ENCODE measurements at regions not wholly inside any gene's neighbourhood (a gene's known extent, or its start where the extent isn't known, plus 50 kb on each side); places are given as distances from the start of the nearest gene placed in this dataset.
"Not testable (repeated sequence)": the region's sequence is repeated elsewhere in the genome, so short reads cannot be mapped to it uniquely, and the experiment has no call there.

DNA sequence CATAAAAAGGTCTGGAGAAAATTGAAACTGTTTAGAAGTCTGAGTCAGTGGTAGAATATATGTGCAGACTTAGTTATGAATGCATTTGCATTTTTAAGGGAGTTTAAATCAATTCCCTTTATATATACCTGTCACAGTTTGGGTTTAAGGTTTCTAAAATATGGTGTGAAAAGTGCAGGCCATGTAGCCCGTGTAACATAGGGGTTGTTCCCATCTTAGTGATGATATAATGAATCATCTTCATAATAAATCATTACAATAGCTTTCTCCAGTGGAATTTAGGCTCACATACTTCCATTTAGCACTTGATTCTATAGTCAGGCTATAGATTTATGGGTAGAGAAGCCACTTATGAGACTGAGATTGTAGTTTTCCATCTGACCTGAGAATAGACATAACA is 1162.4 kb downstream of the SLC16A7 start:
- DNase-seq = no peak

DNA sequence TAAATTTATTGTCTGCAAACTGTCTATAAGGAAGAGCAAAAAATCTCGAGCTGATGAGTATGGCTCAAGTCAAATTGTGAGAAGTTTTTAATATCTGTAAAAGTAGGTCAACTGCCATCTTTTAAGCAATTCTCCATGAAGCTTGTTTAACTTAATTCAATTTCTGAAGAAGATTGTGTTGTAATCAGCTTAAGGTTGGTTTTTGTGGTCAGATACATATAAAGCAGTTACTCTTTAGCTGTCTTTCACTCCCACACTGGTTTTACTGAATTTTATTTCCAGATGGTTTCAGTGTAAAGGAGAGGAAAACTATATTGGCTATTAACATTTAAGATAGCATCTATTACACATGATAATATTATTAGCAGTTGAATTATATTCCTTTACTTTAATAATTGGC is 1165.1 kb downstream of the SLC16A7 start:
- DNase-seq = no peak

DNA sequence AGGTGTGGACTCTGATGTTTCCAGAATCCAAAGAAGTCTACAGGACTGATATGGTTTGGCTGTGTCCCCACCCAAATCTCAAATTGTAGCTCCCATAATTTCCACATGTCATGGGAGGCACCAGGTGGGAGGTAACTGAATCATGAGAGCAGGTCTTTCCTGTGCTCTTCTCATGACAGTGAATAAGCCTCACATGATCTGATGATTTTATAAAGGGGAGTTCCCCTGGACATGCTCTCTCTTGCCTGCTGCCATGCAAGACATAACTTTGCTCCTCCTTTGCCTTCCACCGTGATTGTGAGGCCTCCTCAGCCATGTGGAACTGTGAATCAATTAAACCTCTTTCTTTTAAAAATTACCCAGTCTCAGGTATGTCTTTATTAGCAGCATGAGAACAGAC is 1205.3 kb downstream of the SLC16A7 start:
- DNase-seq = not testable (repeated sequence)

DNA sequence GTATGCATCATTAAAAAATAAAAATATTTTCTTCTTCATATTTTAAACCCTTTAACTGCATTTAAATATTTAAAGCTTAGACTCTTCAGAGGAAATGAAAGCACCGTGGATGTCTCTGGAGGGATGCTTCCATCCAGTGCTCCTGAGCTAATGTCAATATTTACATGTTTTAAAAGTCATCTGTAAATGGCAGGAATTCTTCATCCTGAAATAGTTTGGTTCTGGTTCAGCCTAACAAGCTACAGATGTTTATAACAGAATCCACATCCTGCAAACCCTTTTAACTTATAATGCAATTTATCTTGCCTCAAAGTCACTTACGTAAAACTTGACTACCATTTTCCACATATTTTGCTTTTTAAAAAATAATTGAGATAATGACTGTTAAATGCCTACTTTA is 1207.3 kb downstream of the SLC16A7 start:
- DNase-seq = no peak

DNA sequence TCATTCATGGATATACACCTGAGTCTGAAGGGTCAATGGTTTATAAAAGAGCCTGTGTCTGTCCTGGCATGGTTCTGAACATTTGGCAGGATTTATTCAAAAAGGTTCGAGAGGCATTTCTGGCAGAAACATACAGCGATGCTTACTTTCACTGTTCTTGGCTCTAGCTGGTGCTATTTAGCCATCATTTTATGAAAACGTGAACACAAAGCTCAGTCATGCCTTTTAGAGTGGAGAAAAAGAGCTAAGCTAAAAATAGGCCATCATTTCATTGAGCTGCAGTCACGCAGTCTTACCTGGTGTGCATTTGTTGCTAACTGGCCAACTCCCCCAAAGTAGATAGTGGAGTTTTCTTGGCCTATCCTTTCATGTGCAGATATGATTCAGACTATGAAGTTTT is 1209.5 kb downstream of the SLC16A7 start:
- DNase-seq = no peak

GRCh38 chr12:60819794-60820193 is 1224.0 kb downstream of the SLC16A7 start:
- DNase-seq = no peak

DNA sequence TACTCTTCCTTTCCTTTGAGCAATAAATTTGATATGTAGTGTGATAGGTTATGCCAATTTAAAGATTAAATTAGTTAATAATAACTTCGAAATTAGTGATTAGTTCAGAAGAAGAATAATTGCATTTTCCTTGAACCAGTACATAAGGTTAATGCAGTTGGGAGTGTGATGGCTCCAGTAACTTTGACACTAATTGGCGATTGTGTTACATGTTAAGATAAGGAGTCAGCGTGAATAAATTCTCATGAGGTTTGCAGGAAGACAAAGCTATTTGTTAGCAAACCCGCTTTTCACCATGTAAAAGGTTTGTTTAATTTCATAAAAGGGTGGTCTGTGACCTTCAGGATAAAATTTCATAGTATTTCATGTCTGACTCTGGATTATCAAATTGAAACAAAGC is 1226.8 kb downstream of the SLC16A7 start:
- DNase-seq = no peak

DNA sequence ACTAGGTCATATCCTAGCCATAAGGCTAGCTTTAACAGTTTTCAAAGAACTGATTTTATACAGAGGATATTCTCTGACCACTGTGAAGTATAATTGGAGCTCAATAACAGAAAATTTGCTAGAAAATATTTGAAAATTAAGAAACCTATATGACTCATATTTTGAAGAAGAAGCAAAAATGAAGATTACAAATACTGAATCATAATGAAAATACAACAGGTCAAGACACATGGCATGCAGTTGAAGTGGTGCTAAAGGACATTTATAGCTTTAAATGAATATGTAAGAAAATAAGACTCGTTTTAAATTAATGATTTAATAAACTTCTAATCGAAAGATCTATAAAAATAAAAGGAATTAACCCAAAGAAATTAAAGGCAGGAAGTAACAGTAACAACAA is 1234.6 kb downstream of the SLC16A7 start:
- DNase-seq = no peak

GRCh38 chr12:60832290-60832689 is 1236.5 kb downstream of the SLC16A7 start:
- DNase-seq = no peak

- DNase-seq = no peak
Measured at GRCh38 chr12:60834372-60834771, 1238.5 kb downstream of the SLC16A7 start.

GRCh38 chr12:60834806-60835205 is 1239.0 kb downstream of the SLC16A7 start:
- DNase-seq = no peak

- DNase-seq = no peak
Measured at GRCh38 chr12:60836651-60837050, 1240.8 kb downstream of the SLC16A7 start.

- peak; percentile 13 for DNase-seq
Measured at GRCh38 chr12:60842181-60842580, 1246.4 kb downstream of the SLC16A7 start.

GRCh38 chr12:60844101-60844500 is 1248.3 kb downstream of the SLC16A7 start:
- no peak for DNase-seq

DNA sequence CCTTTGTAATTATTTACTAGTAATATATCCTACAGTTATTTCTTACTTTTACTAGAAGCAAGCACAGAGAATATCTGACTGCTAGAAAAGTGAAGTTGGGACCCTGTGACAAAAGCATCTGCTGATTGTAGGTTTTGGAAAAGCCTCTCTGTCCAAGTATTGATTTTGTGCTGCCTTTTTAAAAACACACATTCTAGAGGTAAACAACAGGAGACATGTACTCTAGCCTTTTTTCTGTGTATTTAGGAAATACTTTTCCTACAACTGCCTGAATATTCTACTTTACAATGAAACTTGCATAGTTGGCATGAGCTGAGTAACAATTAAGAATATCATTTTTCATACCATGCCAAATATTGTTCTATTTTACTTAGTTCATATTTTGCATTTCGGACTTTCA is 1249.0 kb downstream of the SLC16A7 start:
- no peak for DNase-seq

DNA sequence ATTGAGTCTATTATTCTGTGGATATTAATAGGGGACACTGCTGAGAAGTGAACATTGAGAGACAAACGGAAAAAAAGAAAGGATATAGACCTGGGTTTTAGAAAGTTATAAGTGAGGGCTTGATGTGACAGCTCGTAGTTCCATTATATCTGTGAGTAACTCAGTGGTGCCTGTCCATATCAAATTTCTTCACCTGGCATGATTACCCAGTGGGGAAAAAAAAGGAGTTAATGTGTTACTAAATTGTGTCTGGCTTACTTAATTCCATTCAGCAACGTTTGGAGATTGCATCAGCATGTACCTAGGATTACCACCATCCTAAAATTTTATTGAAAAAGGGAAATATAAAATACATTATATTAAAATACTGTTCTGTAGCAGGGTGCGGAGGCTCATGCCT is 1249.9 kb downstream of the SLC16A7 start:
- no peak for DNase-seq

DNA sequence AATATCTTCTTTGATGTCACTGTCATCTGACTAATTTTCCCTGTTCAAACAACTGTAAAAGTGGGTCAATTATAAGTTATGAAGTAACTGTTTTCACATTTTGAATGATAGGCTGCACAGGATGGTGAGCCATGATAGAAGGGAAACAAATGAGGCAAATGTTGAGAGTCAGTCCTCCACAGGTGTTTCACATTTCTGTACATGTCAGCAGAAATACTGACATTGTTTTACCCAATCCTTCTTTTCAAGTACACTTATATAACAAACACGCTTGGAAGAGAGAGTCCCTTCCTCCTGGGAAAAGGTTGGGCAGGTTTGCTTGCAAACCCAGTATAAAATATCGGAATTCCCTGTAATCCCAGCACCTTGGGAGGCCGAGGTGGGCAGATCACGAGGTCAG is 1251.5 kb downstream of the SLC16A7 start:
- DNase-seq = no peak

DNA sequence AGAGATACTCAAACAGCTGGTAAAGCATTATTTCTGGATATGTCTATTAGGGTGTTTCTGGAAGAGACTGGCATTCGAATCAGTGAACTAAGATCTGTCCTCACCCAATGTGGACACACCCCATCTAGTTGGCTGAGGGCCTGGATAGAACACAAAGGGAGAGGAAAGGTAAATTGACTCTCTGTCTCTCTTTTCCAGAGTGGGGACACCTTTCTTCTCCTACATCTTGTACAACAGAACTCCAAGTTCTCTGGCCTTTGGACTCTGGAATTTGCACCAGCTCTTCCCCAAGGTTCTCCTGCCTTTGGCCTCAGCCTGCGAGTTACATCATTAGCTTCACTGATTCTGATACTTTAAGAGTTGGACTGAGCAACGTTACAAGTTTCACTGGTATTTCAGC is 1253.9 kb downstream of the SLC16A7 start:
- DNase-seq = no peak

- no peak for DNase-seq
Measured at GRCh38 chr12:60853407-60853806, 1257.6 kb downstream of the SLC16A7 start.

DNA sequence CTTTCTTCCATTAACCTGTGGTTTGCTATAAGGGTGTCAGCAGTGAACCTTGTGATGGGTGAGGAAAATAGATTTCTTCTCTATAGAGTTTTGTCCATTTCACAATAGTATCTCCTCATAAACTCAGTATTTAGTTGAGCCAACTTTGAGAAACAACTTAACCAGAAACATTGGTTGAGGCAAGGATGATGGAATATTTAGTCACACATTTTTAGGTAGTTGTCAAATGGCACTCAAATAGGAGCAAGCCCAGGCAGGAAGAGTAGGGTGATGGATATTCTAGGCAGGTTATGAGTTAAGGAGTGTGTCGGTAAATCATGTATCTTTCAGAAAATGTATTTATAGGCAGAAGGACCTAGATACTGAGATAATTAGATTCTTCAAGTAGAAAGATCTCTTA is 1267.6 kb downstream of the SLC16A7 start:
- DNase-seq = no peak

DNA sequence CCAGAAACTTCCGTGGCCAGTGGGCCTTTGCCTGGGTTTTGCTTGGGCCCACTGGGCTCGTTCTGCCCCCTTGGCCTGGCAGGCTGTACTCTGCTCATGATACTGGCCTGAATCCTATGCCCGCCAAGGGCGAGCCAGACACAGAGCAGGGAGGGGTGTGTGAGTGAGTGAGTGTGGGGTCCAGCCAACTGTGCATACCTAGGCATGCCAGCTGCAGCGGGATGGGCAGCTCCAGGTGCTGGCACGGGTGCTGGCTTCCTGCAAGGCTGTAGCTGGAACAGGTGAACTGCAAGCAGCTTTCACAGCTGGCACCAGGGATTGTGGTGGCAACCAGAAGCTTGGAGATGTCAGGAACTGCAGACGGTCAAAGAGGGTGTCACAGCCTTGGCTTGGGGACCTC is 1276.4 kb downstream of the SLC16A7 start:
- no peak for DNase-seq

DNA sequence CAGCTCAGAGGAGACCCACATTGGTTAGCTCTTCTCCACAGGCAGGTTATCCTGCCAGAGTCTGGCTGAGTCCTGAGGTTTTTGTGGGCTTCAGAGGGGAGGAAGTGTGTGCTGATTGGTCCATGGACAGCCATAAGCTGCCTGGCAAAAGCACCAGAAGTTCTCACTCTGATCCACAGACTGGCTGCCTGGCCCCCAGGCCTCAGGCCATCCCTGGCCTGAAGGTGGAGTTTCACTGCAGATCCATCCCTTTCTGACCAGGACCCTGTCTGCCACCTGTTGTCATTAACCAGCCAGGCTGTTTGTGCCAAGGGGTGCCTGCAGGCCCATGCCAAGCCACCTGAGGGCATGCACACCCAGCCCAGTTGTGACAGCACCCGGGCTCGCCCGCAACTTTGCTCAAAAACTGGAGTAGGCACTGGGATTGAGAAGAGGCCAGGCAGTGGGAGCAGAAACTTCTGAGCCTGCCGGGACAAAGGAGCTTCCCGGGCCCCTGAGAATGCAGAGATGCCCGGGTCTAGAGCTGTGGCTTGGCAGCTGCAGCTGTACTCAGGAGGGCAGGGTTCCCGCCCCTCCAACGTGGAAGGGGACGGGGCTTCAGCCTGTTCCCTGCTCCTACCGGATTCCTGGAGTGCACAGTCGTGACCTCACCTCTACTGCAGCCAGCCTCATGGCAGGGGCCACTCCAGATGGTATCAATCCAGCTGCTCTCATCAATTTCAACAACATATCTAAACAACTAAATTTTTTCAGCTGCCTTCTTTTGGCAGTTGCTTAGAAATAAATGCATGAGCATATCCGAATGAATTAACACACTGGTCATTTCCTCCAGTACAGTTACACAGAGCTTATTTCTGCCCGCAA is 1277.3 kb downstream of the SLC16A7 start:
- DNase-seq = no peak

- no peak for DNase-seq
Measured at GRCh38 chr12:60874091-60874490, 1278.3 kb downstream of the SLC16A7 start.

DNA sequence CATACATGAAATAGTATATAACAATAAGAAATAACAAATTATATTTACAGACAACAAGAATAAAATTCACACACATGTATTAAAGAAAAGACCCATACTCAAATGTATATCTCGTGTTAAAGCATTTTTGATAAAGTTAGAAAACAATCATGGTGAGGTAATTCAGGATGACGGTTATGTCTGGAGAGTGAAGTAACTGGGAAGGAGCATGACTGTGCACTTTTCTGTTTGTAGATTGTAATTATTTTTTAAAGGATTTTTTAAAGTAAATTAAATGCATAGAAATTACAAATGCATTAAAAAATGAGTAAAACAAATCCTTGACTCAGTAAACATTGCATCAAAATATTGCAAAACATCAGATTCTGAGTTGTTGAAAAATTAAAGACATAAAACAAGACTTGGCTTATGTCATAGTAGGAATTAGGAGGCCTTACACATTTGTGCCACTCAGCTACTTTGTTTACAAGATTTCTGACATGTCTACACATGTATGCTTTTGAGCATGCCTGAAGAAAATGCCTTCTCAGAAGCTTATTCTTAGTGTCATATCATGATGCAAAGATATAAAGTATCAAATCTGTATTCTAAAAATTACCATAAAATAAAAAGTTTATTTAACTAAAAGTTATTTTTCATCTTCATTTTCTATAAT is 1325.1 kb downstream of the SLC16A7 start:
- DNase-seq = no peak
